Sigmoid colon (tissue), 4 donors: ENCODE measurements at regions not wholly inside any gene's neighbourhood (a gene's known extent, or its start where the extent isn't known, plus 50 kb on each side); places are given as distances from the start of the nearest gene placed in this dataset.

ENCODE experiments used
- EP300 ChIP-seq, 4 donors: sonication (generic); formaldehyde crosslinking; IDR thresholded peaks; one replicate each; pipeline ENCODE4 v1.6.1; 2017; ENCODE audit warnings: antibody characterized with exemption in 4 of 4
- POLR2A ChIP-seq, 2 donors: fragments of 450-650 bp; IDR thresholded peaks; one replicate each; pipeline ENCODE4 v1.6.1; 2016; ENCODE audit warnings: antibody characterized with exemption in 2 of 2, mild to moderate bottlenecking in 2 of 2, moderate library complexity in 2 of 2
- TF ChIP-seq, protein P1 (sequence below), 4 experiments: fragments of 450-650 bp in 3 of 4; fragments of 200-600 bp in 1 of 4; IDR thresholded peaks; one replicate each; pipeline ENCODE4 v1.5.1; 2016 to 2019; ENCODE audit warnings: antibody characterized with exemption in 4 of 4, mild to moderate bottlenecking in 3 of 4, moderate library complexity in 2 of 4

DNA sequence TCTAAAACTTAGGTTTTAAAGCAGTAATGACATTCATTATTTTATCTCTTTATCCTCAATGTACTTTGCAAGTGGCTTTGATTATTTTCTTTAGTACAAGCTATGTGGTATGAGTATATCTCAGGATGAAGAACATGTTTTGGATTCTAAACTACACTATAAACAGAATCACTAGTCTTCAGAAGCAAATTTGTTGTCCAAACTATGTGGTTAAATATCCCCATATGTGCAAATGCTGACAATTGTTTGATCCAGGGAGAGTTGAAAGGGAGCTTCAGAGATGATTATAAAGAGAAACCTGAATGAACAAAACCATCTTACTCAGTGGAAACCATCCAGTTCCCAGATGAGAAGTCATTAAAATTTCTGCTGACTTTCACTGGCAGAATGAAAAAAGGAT, 179.3 kb downstream of the MDFIC start:
- TF ChIP-seq, protein P1, sequence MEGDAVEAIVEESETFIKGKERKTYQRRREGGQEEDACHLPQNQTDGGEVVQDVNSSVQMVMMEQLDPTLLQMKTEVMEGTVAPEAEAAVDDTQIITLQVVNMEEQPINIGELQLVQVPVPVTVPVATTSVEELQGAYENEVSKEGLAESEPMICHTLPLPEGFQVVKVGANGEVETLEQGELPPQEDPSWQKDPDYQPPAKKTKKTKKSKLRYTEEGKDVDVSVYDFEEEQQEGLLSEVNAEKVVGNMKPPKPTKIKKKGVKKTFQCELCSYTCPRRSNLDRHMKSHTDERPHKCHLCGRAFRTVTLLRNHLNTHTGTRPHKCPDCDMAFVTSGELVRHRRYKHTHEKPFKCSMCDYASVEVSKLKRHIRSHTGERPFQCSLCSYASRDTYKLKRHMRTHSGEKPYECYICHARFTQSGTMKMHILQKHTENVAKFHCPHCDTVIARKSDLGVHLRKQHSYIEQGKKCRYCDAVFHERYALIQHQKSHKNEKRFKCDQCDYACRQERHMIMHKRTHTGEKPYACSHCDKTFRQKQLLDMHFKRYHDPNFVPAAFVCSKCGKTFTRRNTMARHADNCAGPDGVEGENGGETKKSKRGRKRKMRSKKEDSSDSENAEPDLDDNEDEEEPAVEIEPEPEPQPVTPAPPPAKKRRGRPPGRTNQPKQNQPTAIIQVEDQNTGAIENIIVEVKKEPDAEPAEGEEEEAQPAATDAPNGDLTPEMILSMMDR (IDR thresholded peaks at IDR 0.05): no peak
- no peak for TF ChIP-seq POLR2A (IDR thresholded peaks at IDR 0.05)
- no peak for TF ChIP-seq EP300 (IDR thresholded peaks at IDR 0.05)
